ENCODE measurements at regions not wholly inside any gene's neighbourhood (a gene's known extent, or its start where the extent isn't known, plus 50 kb on each side); places are given as distances from the start of the nearest gene placed in this dataset.

GRCh38 chr9:89790542-89791109, 185.8 kb downstream of the GADD45G start:
- no peak for TF ChIP-seq CTCF (IDR thresholded peaks at IDR 0.05)
- intact Hi-C loops (cut with DNase I, micrococcal nuclease): no loop called here

GRCh38 chr9:89791754-89792153, 186.9 kb downstream of the GADD45G start:
- no peak for TF ChIP-seq CTCF (IDR thresholded peaks at IDR 0.05)
- peaks cover 2% of the 10 kb centered on the region for H3K4me1 ChIP-seq (ENCODE audit: low read depth)
- H3K36me3 ChIP-seq (ENCODE audit: low read depth): no peaks in the 10 kb centered on the region
- DNase-seq (no peak), ATAC-seq (peak; percentile 46)
- intact Hi-C loops (cut with DNase I, micrococcal nuclease): no loop called here
- H3K4me3 ChIP-seq: no peak overlapping the region
- no peaks in the 10 kb centered on the region for H3K9me3 ChIP-seq

More at GRCh38 chr9:89790542-89791109, 185.8 kb downstream of the GADD45G start:
- Histone ChIP-seq H3K9me3 (no peaks in the 10 kb centered on the region), H3K36me3 (ENCODE audit: low read depth) (no peaks in the 10 kb centered on the region), H3K4me1 (ENCODE audit: low read depth) (peaks cover 2% of the 10 kb centered on the region), H3K4me3 (no peak overlapping the region)
- ATAC-seq (peak; percentile 65), DNase-seq (no peak)

- no peak for TF ChIP-seq CTCF (IDR thresholded peaks at IDR 0.05)
- Histone ChIP-seq H3K4me1 (ENCODE audit: low read depth) (peaks cover 2% of the 10 kb centered on the region), H3K36me3 (ENCODE audit: low read depth) (no peaks in the 10 kb centered on the region), H3K4me3 (no peak overlapping the region), H3K9me3 (no peaks in the 10 kb centered on the region)
- ATAC-seq (no peak), DNase-seq (no peak)
- intact Hi-C loops (cut with DNase I, micrococcal nuclease): no loop called here
These were observed 187.6 kb downstream of the GADD45G start for GRCh38 chr9:89792189-89793123.

- H3K4me3 ChIP-seq: no peak overlapping the region
These were observed 188.3 kb downstream of the GADD45G start for GRCh38 chr9:89793124-89793495.

GRCh38 chr9:89793551-89793950, 188.7 kb downstream of the GADD45G start:
- Histone ChIP-seq H3K4me3 (no peak overlapping the region), H3K9me3 (no peaks in the 10 kb centered on the region), H3K36me3 (ENCODE audit: low read depth) (no peaks in the 10 kb centered on the region), H3K4me1 (ENCODE audit: low read depth) (peaks cover 2% of the 10 kb centered on the region)
- no peak for DNase-seq
- intact Hi-C loops (cut with DNase I, micrococcal nuclease): no loop called here
- ATAC-seq: no peak
- TF ChIP-seq CTCF (IDR thresholded peaks at IDR 0.05): no peak

More at GRCh38 chr9:89793124-89793495, 188.3 kb downstream of the GADD45G start:
- DNase-seq (no peak), ATAC-seq (no peak)
- Histone ChIP-seq H3K4me1 (ENCODE audit: low read depth) (peaks cover 2% of the 10 kb centered on the region), H3K9me3 (no peaks in the 10 kb centered on the region), H3K36me3 (ENCODE audit: low read depth) (no peaks in the 10 kb centered on the region)
- intact Hi-C loops (cut with DNase I, micrococcal nuclease): no loop called here
- no peak for TF ChIP-seq CTCF (IDR thresholded peaks at IDR 0.05)
